K562 (cell line): ENCODE measurements at regions not wholly inside any gene's neighbourhood (a gene's known extent, or its start where the extent isn't known, plus 50 kb on each side); places are given as distances from the start of the nearest gene placed in this dataset.

Experiments used
- ATAC-seq: fragments of 200-7000 bp; cut with Tn5 transposase; 3 replicates; pipeline ENCODE4 v1.9.1; 2020; ENCODE audit warnings: moderate library complexity
- BruUV-seq: library from RNA; stranded (reverse); fragments of 400-500 nt; replicated peaks from 2 replicates; lab custom pipeline; 2021; lab: Mats Ljungman, UMichigan
- CTCF ChIA-PET: fragments of 300-600 bp; formaldehyde crosslinking; extraction: SDS; loops from one replicate; lab custom pipeline; 2021; ENCODE audit warnings: low intra/inter-chr PET ratio; lab: Yijun Ruan, JAX
- POLR2A ChIA-PET: fragments of 300-600, 350-650 bp; sonication (Branson Sonifier 250); formaldehyde crosslinking; extraction: SDS; loops from one replicate; lab custom pipeline; 2021; ENCODE audit warnings: antibody characterized with exemption, inconsistent platforms; lab: Yijun Ruan, JAX
- DNase-seq, 4 experiments: peaks; one replicate each; pipeline versions ENCODE4 v3.0.0 to v3.0.0-alpha.2; 2011 to 2018; ENCODE audit warnings: low spot score in 3 of 4, mixed read lengths in 3 of 4; ENCODE audit errors: extremely low read depth in 1 of 4
- FAIRE-seq: peaks from 2 replicates; lab custom pipeline; 2011; peaks lifted over from hg19 to GRCh38; lab: Jason Lieb, UNC
- H2AFZ ChIP-seq: 2 replicates; pipeline ENCODE4 v1.6.0; 2011; ENCODE audit warnings: low read depth, low read length, control low read depth, inconsistent platforms
- H3K27ac ChIP-seq: fragments of 200-600 bp; 3 replicates; pipeline ENCODE4 v1.8.0; 2011; ENCODE audit warnings: low read depth, mild to moderate bottlenecking, control low read depth, inconsistent platforms, low read length, moderate library complexity, mixed read lengths; ENCODE audit errors: extremely low read depth
- H3K27me3 ChIP-seq, 2 experiments: fragments of 300-600 bp in 1 of 2; 2 replicates in 1 of 2; 3 replicates in 1 of 2; pipeline versions ENCODE4 v1.6.0 to v1.8.0; 2011; ENCODE audit warnings: inconsistent platforms in 2 of 2, low read length in 2 of 2, mild to moderate bottlenecking in 1 of 2, mixed read lengths in 1 of 2, moderate library complexity in 1 of 2; ENCODE audit not compliant: control insufficient read depth in 2 of 2, insufficient read depth in 2 of 2
- H3K36me3 ChIP-seq: fragments of 300-600 bp; 3 replicates; pipeline ENCODE4 v1.8.0; 2011; ENCODE audit warnings: mild to moderate bottlenecking, low read length, inconsistent platforms; ENCODE audit not compliant: control insufficient read depth, insufficient read depth
- H3K4me1 ChIP-seq, 2 experiments: fragments of 200-600 bp in 1 of 2; replicated peaks in 1 of 2; 2 replicates in 1 of 2; 3 replicates in 1 of 2; pipeline versions ENCODE4 v1.5.1 to v1.8.0; 2011; ENCODE audit warnings: inconsistent platforms in 2 of 2, low read length in 2 of 2, mild to moderate bottlenecking in 1 of 2, mixed read lengths in 1 of 2, moderate library complexity in 1 of 2; ENCODE audit not compliant: control insufficient read depth in 2 of 2, insufficient read depth in 2 of 2
- H3K4me2 ChIP-seq: 2 replicates; pipeline ENCODE4 v1.6.1; 2011; ENCODE audit warnings: low read length, control low read depth, inconsistent platforms, mixed read lengths; ENCODE audit not compliant: insufficient read depth
- H3K4me3 ChIP-seq: fragments of 200-600 bp; sonication (generic), shearing (Covaris generic); 2 replicates; pipeline ENCODE4 v1.5.1; 2016; ENCODE audit warnings: control low read depth, inconsistent platforms
- H3K79me2 ChIP-seq: fragments of 200-600 bp; 3 replicates; pipeline ENCODE4 v1.8.0; 2011; ENCODE audit warnings: low read length, inconsistent platforms; ENCODE audit not compliant: control insufficient read depth, insufficient read depth
- H3K9ac ChIP-seq, 2 experiments: 2 replicates each; pipeline versions ENCODE4 v1.6.0 to v1.6.1; 2011; ENCODE audit warnings: low read depth in 2 of 2, low read length in 2 of 2, control low read depth in 1 of 2, inconsistent platforms in 1 of 2, mild to moderate bottlenecking in 1 of 2, mixed read lengths in 1 of 2; ENCODE audit not compliant: insufficient read depth in 1 of 2
- H3K9me1 ChIP-seq: one replicate; pipeline ENCODE4 v1.6.0; 2011; ENCODE audit warnings: inconsistent platforms, mild to moderate bottlenecking, low read length, moderate library complexity; ENCODE audit not compliant: control insufficient read depth, insufficient read depth
- H3K9me3 ChIP-seq: replicated peaks from 2 replicates; pipeline ENCODE4 v1.5.1; 2011; ENCODE audit warnings: low read depth, low read length, inconsistent platforms; ENCODE audit not compliant: control insufficient read depth, insufficient read depth
- H4K20me1 ChIP-seq: replicated peaks from 2 replicates; pipeline ENCODE4 v1.6.1; 2011; ENCODE audit warnings: low read length, inconsistent platforms, mixed read lengths; ENCODE audit not compliant: control insufficient read depth, insufficient read depth
- MECOM ChIP-seq: fragments of 250-450 bp; sonication (Bioruptor Pico); IDR thresholded peaks from 2 replicates; pipeline ENCODE4 v1.8.0; 2022; ENCODE audit warnings: inconsistent platforms
- NCOR1 ChIP-seq: fragments of 450-650 bp; IDR thresholded peaks from 2 replicates; pipeline ENCODE4 v1.6.1; 2016; ENCODE audit warnings: mild to moderate bottlenecking, moderate library complexity
- ZBTB17 ChIP-seq: fragments of 450-650 bp; formaldehyde crosslinking; IDR thresholded peaks from 2 replicates; pipeline ENCODE4 v1.4.0; 2020; ENCODE audit warnings: mild to moderate bottlenecking
- ZKSCAN3 ChIP-seq: fragments of 250-450 bp; sonication (Bioruptor Pico); IDR thresholded peaks from 2 replicates; pipeline ENCODE4 v1.4.0; 2020
- ZNF175 ChIP-seq: fragments of 200-800 bp; sonication (Bioruptor generic); IDR thresholded peaks from 2 replicates; pipeline ENCODE4 v1.6.1; 2016; ENCODE audit warnings: low read depth, mild to moderate bottlenecking, missing genetic modification characterization, missing compliant biosample characterization
- ZNF217 ChIP-seq: sonication (generic); formaldehyde crosslinking; IDR thresholded peaks from 2 replicates; pipeline ENCODE4 v1.8.0; 2022; ENCODE audit warnings: mild to moderate bottlenecking, missing genetic modification reagents
- ZNF347 ChIP-seq: fragments of 450-650 bp; formaldehyde crosslinking; IDR thresholded peaks from 2 replicates; pipeline ENCODE4 v1.4.0; 2020; ENCODE audit warnings: low read depth, mild to moderate bottlenecking, moderate library complexity
- ZNF445 ChIP-seq: fragments of 250-450 bp; sonication (Bioruptor Pico); IDR thresholded peaks from 2 replicates; pipeline ENCODE4 v1.4.0; 2020; ENCODE audit warnings: low read depth, mild to moderate bottlenecking, moderate library complexity
- in situ Hi-C: fragments of 300-500 bp; cut with MboI; formaldehyde crosslinking; loops from 4 replicates; pipeline ENCODE4 v1.15.0; 2018; ENCODE audit warnings: inconsistent platforms, mixed read lengths
- intact Hi-C: fragments of 100-400 bp; cut with micrococcal nuclease; formaldehyde crosslinking; loops from 2 replicates; pipeline ENCODE4 v1.14.2; 2022

- no peak for TF ChIP-seq ZNF347 (CRISPR knock-in tag)
These were observed 278.8 kb downstream of the HDGFL1 start (continued) for GRCh38 chr6:22848121-22848520.

- Histone ChIP-seq H3K27me3 (no peaks in the 10 kb centered on the region), H3K79me2 (no peaks in the 10 kb centered on the region), H4K20me1 (no peaks in the 10 kb centered on the region), H2AFZ (no peak overlapping the region), H3K4me2 (no peak overlapping the region), H3K27ac (no peak overlapping the region), H3K9me1 (no peaks in the 10 kb centered on the region), H3K4me1 (no peaks in the 10 kb centered on the region), H3K9ac (no peak overlapping the region), H3K4me3 (no peak overlapping the region), H3K36me3 (no peaks in the 10 kb centered on the region), H3K9me3 (no peaks in the 10 kb centered on the region)
- DNase-seq (no peak), FAIRE-seq (no peak), ATAC-seq (no peak)
- ChIA-PET CTCF (no interaction called here), POLR2A (no interaction called here)
- intact Hi-C loops, result no loop called here
- no peak for TF ChIP-seq ZKSCAN3
- no peak for TF ChIP-seq NCOR1
- TF ChIP-seq ZNF175 (CRISPR knock-in tag), result no peak
- TF ChIP-seq ZNF217 (CRISPR knock-in tag), result no peak
- no peak for TF ChIP-seq MECOM (CRISPR knock-in tag)
- TF ChIP-seq ZNF445 (CRISPR knock-in tag), result no peak
- TF ChIP-seq ZBTB17 (CRISPR knock-in tag), result no peak
- in situ Hi-C loops, result no loop called here
- no TSS peak for BruUV-seq
These were observed 280.6 kb downstream of the HDGFL1 start for GRCh38 chr6:22849921-22850320.
